HEK293 (cell line): ENCODE measurements at regions not wholly inside any gene's neighbourhood (a gene's known extent, or its start where the extent isn't known, plus 50 kb on each side); places are given as distances from the start of the nearest gene placed in this dataset.

Experiments
- YY1 ChIP-seq: fragments of 450-650 bp; formaldehyde crosslinking; IDR thresholded peaks from 2 replicates; pipeline ENCODE4 v1.5.1; 2018; ENCODE audit warnings: missing biosample characterization, missing genetic modification characterization
- ZNF274 ChIP-seq, 2 experiments: fragments of 200-500 bp in 1 of 2; fragments of 450-650 bp in 1 of 2; sonication (Bioruptor generic) in 1 of 2; formaldehyde crosslinking in 1 of 2; IDR thresholded peaks; 2 replicates each; pipeline versions ENCODE4 v1.5.1 to v1.6.1; 2014 to 2016; ENCODE audit warnings: borderline replicate concordance in 1 of 2, inconsistent platforms in 1 of 2, low read length in 1 of 2, missing biosample characterization in 1 of 2, missing genetic modification characterization in 1 of 2
- ZNF585B ChIP-seq: fragments of 450-650 bp; formaldehyde crosslinking; IDR thresholded peaks from 2 replicates; pipeline ENCODE4 v1.5.1; 2016; ENCODE audit warnings: missing biosample characterization, missing genetic modification characterization
- ZNF623 ChIP-seq: fragments of 450-650 bp; formaldehyde crosslinking; IDR thresholded peaks from 2 replicates; pipeline ENCODE4 v1.5.1; 2016; ENCODE audit warnings: missing biosample characterization, missing genetic modification characterization
- TF ChIP-seq, protein P1 (sequence below): fragments of 450-650 bp; formaldehyde crosslinking; conservative IDR thresholded peaks from 2 replicates; pipeline ENCODE4 v1.5.1; 2016; ENCODE audit warnings: low read depth, missing biosample characterization, missing genetic modification characterization
- TF ChIP-seq, protein P2 (sequence below): fragments of 450-650 bp; formaldehyde crosslinking; IDR thresholded peaks from 2 replicates; pipeline ENCODE4 v1.5.1; 2016; ENCODE audit warnings: missing biosample characterization, missing genetic modification characterization
- TF ChIP-seq, protein P3 (sequence below): sonication (generic); formaldehyde crosslinking; IDR thresholded peaks from 2 replicates; pipeline ENCODE4 v1.8.1; 2022; ENCODE audit warnings: mild to moderate bottlenecking, moderate library complexity, missing genetic modification reagents

DNA sequence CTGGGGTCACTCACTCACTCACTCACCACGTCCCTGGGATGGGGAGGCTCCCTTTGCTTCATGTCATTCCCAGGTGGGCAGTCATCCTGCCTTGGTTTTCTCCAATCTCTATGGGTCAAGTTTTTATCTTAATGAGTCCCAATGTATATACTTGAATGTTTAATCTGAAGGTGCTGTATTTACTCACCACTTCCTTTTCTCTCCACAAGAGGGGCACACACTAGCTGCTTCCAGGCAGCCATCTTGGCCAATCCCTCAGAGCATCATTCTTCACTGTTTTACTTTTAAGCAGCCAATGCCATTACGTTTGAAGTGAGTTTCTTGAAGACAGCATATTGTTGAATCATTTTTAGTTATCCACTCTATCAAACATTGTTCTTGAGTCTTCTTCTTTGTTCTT is 153.4 kb upstream of the ARSJ start:
- TF ChIP-seq, protein P1, sequence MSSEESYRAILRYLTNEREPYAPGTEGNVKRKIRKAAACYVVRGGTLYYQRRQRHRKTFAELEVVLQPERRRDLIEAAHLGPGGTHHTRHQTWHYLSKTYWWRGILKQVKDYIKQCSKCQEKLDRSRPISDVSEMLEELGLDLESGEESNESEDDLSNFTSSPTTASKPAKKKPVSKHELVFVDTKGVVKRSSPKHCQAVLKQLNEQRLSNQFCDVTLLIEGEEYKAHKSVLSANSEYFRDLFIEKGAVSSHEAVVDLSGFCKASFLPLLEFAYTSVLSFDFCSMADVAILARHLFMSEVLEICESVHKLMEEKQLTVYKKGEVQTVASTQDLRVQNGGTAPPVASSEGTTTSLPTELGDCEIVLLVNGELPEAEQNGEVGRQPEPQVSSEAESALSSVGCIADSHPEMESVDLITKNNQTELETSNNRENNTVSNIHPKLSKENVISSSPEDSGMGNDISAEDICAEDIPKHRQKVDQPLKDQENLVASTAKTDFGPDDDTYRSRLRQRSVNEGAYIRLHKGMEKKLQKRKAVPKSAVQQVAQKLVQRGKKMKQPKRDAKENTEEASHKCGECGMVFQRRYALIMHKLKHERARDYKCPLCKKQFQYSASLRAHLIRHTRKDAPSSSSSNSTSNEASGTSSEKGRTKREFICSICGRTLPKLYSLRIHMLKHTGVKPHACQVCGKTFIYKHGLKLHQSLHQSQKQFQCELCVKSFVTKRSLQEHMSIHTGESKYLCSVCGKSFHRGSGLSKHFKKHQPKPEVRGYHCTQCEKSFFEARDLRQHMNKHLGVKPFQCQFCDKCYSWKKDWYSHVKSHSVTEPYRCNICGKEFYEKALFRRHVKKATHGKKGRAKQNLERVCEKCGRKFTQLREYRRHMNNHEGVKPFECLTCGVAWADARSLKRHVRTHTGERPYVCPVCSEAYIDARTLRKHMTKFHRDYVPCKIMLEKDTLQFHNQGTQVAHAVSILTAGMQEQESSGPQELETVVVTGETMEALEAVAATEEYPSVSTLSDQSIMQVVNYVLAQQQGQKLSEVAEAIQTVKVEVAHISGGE (tag by site-specific recombination): no peak
- TF ChIP-seq ZNF274 (IDR thresholded peaks at IDR 0.05; ENCODE audit: low read length) (no peak), ZNF274 (tag by site-specific recombination; IDR thresholded peaks at IDR 0.05; ENCODE audit: borderline replicate concordance) (no peak), YY1 (tag by site-specific recombination) (no peak), ZNF585B (tag by site-specific recombination) (no peak), ZNF623 (no peak)
- TF ChIP-seq, protein P2, sequence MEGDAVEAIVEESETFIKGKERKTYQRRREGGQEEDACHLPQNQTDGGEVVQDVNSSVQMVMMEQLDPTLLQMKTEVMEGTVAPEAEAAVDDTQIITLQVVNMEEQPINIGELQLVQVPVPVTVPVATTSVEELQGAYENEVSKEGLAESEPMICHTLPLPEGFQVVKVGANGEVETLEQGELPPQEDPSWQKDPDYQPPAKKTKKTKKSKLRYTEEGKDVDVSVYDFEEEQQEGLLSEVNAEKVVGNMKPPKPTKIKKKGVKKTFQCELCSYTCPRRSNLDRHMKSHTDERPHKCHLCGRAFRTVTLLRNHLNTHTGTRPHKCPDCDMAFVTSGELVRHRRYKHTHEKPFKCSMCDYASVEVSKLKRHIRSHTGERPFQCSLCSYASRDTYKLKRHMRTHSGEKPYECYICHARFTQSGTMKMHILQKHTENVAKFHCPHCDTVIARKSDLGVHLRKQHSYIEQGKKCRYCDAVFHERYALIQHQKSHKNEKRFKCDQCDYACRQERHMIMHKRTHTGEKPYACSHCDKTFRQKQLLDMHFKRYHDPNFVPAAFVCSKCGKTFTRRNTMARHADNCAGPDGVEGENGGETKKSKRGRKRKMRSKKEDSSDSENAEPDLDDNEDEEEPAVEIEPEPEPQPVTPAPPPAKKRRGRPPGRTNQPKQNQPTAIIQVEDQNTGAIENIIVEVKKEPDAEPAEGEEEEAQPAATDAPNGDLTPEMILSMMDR (tag by site-specific recombination): no peak
- TF ChIP-seq, protein P3, sequence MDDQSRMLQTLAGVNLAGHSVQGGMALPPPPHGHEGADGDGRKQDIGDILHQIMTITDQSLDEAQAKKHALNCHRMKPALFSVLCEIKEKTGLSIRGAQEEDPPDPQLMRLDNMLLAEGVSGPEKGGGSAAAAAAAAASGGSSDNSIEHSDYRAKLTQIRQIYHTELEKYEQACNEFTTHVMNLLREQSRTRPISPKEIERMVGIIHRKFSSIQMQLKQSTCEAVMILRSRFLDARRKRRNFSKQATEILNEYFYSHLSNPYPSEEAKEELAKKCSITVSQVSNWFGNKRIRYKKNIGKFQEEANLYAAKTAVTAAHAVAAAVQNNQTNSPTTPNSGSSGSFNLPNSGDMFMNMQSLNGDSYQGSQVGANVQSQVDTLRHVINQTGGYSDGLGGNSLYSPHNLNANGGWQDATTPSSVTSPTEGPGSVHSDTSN: no peak
